ENCODE measurements at regions not wholly inside any gene's neighbourhood (a gene's known extent, or its start where the extent isn't known, plus 50 kb on each side); places are given as distances from the start of the nearest gene placed in this dataset.

- TF ChIP-seq CTCF (IDR thresholded peaks at IDR 0.05) (no peak), ZFX (IDR thresholded peaks at IDR 0.05; ENCODE audit: borderline replicate concordance) (no peak)
Observed at GRCh38 chr14:62053188-62053587, 291.0 kb downstream of the SNAPC1 start.

Measured in 22Rv1 (cell line).